MCF 10A (cell line): ENCODE measurements at regions not wholly inside any gene's neighbourhood (a gene's known extent, or its start where the extent isn't known, plus 50 kb on each side); places are given as distances from the start of the nearest gene placed in this dataset.

Source experiments
- BruUV-seq: library from RNA; stranded (reverse); fragments of 400-500 nt; replicated peaks from 2 replicates; lab custom pipeline; 2021; lab: Mats Ljungman, UMichigan
- CTCF ChIA-PET: fragments of 300-600 bp; sonication (Branson Sonifier 250); formaldehyde crosslinking; extraction: SDS; loops from one replicate; lab custom pipeline; 2021; ENCODE audit warnings: antibody characterized with exemption, inconsistent platforms; lab: Yijun Ruan, JAX
- POLR2A ChIA-PET: fragments of 300-600, 350-650 bp; sonication (Branson Sonifier 250); formaldehyde crosslinking; extraction: SDS; loops from one replicate; lab custom pipeline; 2020; ENCODE audit warnings: antibody characterized with exemption, inconsistent platforms; lab: Yijun Ruan, JAX
- DNase-seq: peaks from one replicate; pipeline ENCODE4 v3.0.0-alpha.2; 2018; ENCODE audit not compliant: unreplicated experiment
- H3K27ac Mint-ChIP-seq: one replicate; pipeline ENCODE4 v1.8.0; 2022; ENCODE audit warnings: mild to moderate bottlenecking, low read depth, mixed read lengths; ENCODE audit not compliant: unreplicated experiment
- H3K27me3 Mint-ChIP-seq: one replicate; pipeline ENCODE4 v1.8.0; 2022; ENCODE audit warnings: mixed read lengths; ENCODE audit not compliant: insufficient read depth, unreplicated experiment
- H3K36me3 Mint-ChIP-seq: one replicate; pipeline ENCODE4 v1.8.0; 2022; ENCODE audit warnings: mild to moderate bottlenecking, moderate library complexity, mixed read lengths; ENCODE audit not compliant: insufficient read depth, unreplicated experiment
- H3K4me1 Mint-ChIP-seq: one replicate; pipeline ENCODE4 v1.8.0; 2022; ENCODE audit warnings: mixed read lengths; ENCODE audit not compliant: insufficient read depth, unreplicated experiment
- H3K4me3 Mint-ChIP-seq: one replicate; pipeline ENCODE4 v1.8.0; 2022; ENCODE audit warnings: mild to moderate bottlenecking, moderate library complexity, mixed read lengths; ENCODE audit not compliant: unreplicated experiment
- H3K9me3 Mint-ChIP-seq: one replicate; pipeline ENCODE4 v1.8.0; 2022; ENCODE audit warnings: mixed read lengths; ENCODE audit not compliant: unreplicated experiment
- CTCF ChIP-seq: fragments of 200-600 bp; IDR thresholded peaks from one replicate; pipeline ENCODE4 v1.8.0; 2022; ENCODE audit warnings: antibody characterized with exemption, mild to moderate bottlenecking; ENCODE audit not compliant: unreplicated experiment
- intact Hi-C: fragments of 100-400 bp; cut with micrococcal nuclease; formaldehyde crosslinking; loops from 2 replicates; pipeline ENCODE4 v1.14.1; 2022

DNA sequence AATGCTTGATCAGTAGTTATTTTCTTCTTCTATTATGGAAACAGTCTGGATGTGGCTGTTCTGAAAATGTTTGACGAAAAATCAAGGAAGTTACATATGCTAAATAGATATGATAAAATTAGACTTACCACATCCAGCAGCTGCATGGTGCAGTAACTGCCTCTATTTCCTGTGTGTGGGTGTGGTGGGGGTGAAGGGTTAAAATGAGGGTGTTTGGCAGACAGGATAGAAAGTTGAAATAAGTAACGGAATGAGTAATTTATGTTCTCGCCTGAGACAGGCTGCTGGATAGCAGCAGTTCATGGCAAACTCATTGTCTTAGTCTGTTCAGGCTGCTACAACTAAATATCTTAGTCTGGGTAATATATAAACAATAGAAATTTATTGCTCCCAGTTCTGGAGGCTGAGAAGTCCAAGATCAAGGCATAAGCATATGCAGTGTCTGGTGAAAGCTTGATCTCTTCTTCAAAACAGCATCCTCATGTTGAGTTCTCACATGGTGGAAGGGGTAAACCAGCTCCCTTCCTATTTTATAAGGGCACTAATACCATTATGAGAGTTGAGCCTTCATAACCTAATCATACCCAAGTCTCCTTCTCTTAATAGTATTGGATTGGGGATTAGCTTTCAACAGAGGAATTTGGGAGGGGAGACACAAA, 1248.9 kb downstream of the SLITRK5 start:
- Mint-ChIP-seq H3K27me3 (no peaks in the 10 kb centered on the region), H3K4me1 (no peaks in the 10 kb centered on the region), H3K4me3 (no peak overlapping the region), H3K36me3 (no peaks in the 10 kb centered on the region), H3K27ac (no peak overlapping the region), H3K9me3 (no peaks in the 10 kb centered on the region)
- intact Hi-C loops = no loop called here
- no peak for DNase-seq
- POLR2A ChIA-PET = no interaction called here
- TF ChIP-seq CTCF = no peak
- no TSS peak for BruUV-seq
- CTCF ChIA-PET = no interaction called here

DNA sequence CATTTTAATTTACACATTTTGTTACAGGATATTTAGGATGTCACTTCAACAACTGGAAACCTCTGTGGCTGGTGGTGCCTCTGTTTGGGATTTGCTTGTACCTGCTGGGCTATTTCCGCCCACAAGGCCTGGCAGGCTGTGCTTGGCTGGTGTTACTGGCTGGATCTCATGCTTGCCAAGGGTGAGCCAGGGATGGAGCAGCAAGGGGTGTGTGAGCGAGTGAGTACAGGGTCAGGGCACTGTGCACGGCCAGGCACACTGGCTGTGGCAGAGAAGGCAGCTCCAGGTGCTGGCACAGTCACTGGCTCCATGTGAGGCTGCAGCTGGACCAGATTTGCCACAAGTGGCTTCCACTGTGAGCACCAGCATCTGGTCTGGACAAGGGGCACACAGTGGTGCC, 1254.8 kb downstream of the SLITRK5 start:
- Mint-ChIP-seq H3K4me1 (no peaks in the 10 kb centered on the region), H3K27ac (no peak overlapping the region), H3K4me3 (no peak overlapping the region), H3K9me3 (no peaks in the 10 kb centered on the region), H3K36me3 (no peaks in the 10 kb centered on the region), H3K27me3 (no peaks in the 10 kb centered on the region)
- ChIA-PET CTCF (no interaction called here), POLR2A (interaction anchor here (0.6 kb wide), 2 partner anchors 8 to 17 kb away, joined by 3 read pairs; no protein-coding TSS in a partner anchor)
- no peak for DNase-seq
- TF ChIP-seq CTCF = no peak
- BruUV-seq = no TSS peak
- intact Hi-C loops = no loop called here

GRCh38 chr13:88926890-88927502, 1255.8 kb downstream of the SLITRK5 start:
- Mint-ChIP-seq H3K4me3 (no peak overlapping the region), H3K36me3 (no peaks in the 10 kb centered on the region), H3K27me3 (no peaks in the 10 kb centered on the region), H3K9me3 (no peaks in the 10 kb centered on the region), H3K27ac (no peak overlapping the region), H3K4me1 (no peaks in the 10 kb centered on the region)
- no peak for TF ChIP-seq CTCF
- ChIA-PET POLR2A (no interaction called here), CTCF (interaction anchor here (0.5 kb wide), 1 partner anchor 1094 kb away, joined by 3 read pairs; no protein-coding TSS in a partner anchor)
- intact Hi-C loops = no loop called here
- DNase-seq = no peak
- no TSS peak for BruUV-seq

DNA sequence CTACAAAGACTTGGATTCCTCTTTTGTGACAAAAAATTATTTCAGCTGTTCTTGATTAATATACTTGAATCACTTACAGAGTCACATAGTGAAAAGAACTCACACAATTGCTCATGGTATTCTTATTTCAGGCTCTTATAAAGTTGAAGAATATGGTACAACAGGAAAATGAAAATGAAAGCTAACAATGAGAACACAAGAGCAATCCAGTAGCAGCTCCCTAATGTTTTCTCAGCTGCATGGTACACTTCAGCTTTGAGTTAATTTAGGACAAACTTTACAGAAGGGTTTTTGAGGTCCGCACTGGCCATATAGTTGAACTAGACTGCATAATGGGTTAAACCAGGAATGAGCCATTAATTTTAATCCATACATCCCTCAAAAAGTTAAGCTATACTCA, 1261.8 kb downstream of the SLITRK5 start:
- H3K27ac Mint-ChIP-seq = no peak overlapping the region
- no peaks in the 10 kb centered on the region for H3K27me3 Mint-ChIP-seq
- no peak for TF ChIP-seq CTCF
- CTCF ChIA-PET = interaction anchor here (0.6 kb wide), 1 partner anchor 10 kb away, joined by 3 read pairs; no protein-coding TSS in a partner anchor
- no peaks in the 10 kb centered on the region for H3K4me1 Mint-ChIP-seq
- H3K4me3 Mint-ChIP-seq = no peak overlapping the region
- BruUV-seq = no TSS peak
- no peaks in the 10 kb centered on the region for H3K36me3 Mint-ChIP-seq
- H3K9me3 Mint-ChIP-seq = no peaks in the 10 kb centered on the region
- DNase-seq = no peak
- POLR2A ChIA-PET = interaction anchor here (0.6 kb wide), 1 partner anchor 25 kb away, joined by 3 read pairs; no protein-coding TSS in a partner anchor
- intact Hi-C loops = no loop called here
